Activated B cell treated with CpG ODN at 0.5 μM for 24 hours (primary cell): ENCODE measurements at regions not wholly inside any gene's neighbourhood (a gene's known extent, or its start where the extent isn't known, plus 50 kb on each side); places are given as distances from the start of the nearest gene placed in this dataset.

Experiments used
- ATAC-seq: fragments of 200-7000 bp; cut with Tn5 transposase; one replicate; pipeline ENCODE4 v1.10.0; 2021; ENCODE audit warnings: low read depth, mild to moderate bottlenecking, moderate library complexity
- CTCF ChIA-PET: fragments of 350-600 bp; sonication (Branson Sonifier 250); formaldehyde crosslinking; loops from one replicate; lab custom pipeline; 2021; ENCODE audit warnings: antibody characterized with exemption; lab: Charles Lee
- POLR2A ChIA-PET: fragments of 350-600 bp; sonication (Branson Sonifier 250); formaldehyde crosslinking; loops from one replicate; lab custom pipeline; 2021; ENCODE audit warnings: antibody characterized with exemption; lab: Charles Lee
- DNase-seq: peaks from one replicate; pipeline ENCODE4 v3.0.0; 2022
- H3K27ac Mint-ChIP-seq: one replicate; pipeline ENCODE4 v1.8.0; 2020; ENCODE audit warnings: mixed read lengths
- H3K27me3 Mint-ChIP-seq: one replicate; pipeline ENCODE4 v1.8.0; 2021; ENCODE audit warnings: mixed read lengths
- H3K36me3 Mint-ChIP-seq: one replicate; pipeline ENCODE4 v1.8.0; 2021; ENCODE audit warnings: low read depth, mixed read lengths
- H3K4me1 Mint-ChIP-seq: one replicate; pipeline ENCODE4 v1.8.0; 2021; ENCODE audit warnings: mixed read lengths
- H3K4me3 Mint-ChIP-seq: one replicate; pipeline ENCODE4 v1.8.0; 2020; ENCODE audit warnings: mild to moderate bottlenecking, mixed read lengths
- H3K9me3 Mint-ChIP-seq: one replicate; pipeline ENCODE4 v1.8.0; 2020; ENCODE audit warnings: mixed read lengths
- intact Hi-C: fragments of 100-400 bp; cut with micrococcal nuclease; formaldehyde crosslinking; loops from one replicate; pipeline ENCODE4 v1.15.1; 2024
- TF ChIP-seq, protein P1 (sequence below): fragments of 200-600 bp; IDR thresholded peaks from one replicate; pipeline ENCODE4 v1.8.0; 2022; ENCODE audit warnings: antibody characterized with exemption, mild to moderate bottlenecking

- Mint-ChIP-seq H3K4me1 (no peaks in the 10 kb centered on the region), H3K36me3 (no peaks in the 10 kb centered on the region), H3K27me3 (no peaks in the 10 kb centered on the region), H3K4me3 (no peak overlapping the region), H3K9me3 (peaks cover 2% of the 10 kb centered on the region), H3K27ac (no peak overlapping the region)
- ATAC-seq, result no peak
- ChIA-PET POLR2A (no interaction called here), CTCF (no interaction called here)
- intact Hi-C loops, result no loop called here
- no peak for DNase-seq
- TF ChIP-seq, protein P1, sequence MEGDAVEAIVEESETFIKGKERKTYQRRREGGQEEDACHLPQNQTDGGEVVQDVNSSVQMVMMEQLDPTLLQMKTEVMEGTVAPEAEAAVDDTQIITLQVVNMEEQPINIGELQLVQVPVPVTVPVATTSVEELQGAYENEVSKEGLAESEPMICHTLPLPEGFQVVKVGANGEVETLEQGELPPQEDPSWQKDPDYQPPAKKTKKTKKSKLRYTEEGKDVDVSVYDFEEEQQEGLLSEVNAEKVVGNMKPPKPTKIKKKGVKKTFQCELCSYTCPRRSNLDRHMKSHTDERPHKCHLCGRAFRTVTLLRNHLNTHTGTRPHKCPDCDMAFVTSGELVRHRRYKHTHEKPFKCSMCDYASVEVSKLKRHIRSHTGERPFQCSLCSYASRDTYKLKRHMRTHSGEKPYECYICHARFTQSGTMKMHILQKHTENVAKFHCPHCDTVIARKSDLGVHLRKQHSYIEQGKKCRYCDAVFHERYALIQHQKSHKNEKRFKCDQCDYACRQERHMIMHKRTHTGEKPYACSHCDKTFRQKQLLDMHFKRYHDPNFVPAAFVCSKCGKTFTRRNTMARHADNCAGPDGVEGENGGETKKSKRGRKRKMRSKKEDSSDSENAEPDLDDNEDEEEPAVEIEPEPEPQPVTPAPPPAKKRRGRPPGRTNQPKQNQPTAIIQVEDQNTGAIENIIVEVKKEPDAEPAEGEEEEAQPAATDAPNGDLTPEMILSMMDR, result no peak
These were observed 273.1 kb upstream of the NOVA1 start for GRCh38 chr14:26870722-26871617.

GRCh38 chr14:26872515-26873361 lies 274.9 kb upstream of the NOVA1 start:
- H3K4me3 Mint-ChIP-seq, result no peak overlapping the region
- H3K4me1 Mint-ChIP-seq, result no peaks in the 10 kb centered on the region
- ChIA-PET POLR2A (no interaction called here), CTCF (no interaction called here)
- no peak for DNase-seq
- no peak for ATAC-seq
- no peaks in the 10 kb centered on the region for H3K27me3 Mint-ChIP-seq
- intact Hi-C loops, result no loop called here
- H3K9me3 Mint-ChIP-seq, result peaks cover 2% of the 10 kb centered on the region
- TF ChIP-seq, protein P1, result no peak
- no peaks in the 10 kb centered on the region for H3K36me3 Mint-ChIP-seq
- H3K27ac Mint-ChIP-seq, result no peak overlapping the region

GRCh38 chr14:26873362-26873960 lies 275.6 kb upstream of the NOVA1 start:
- H3K36me3 Mint-ChIP-seq, result no peaks in the 10 kb centered on the region
- CTCF ChIA-PET, result no interaction called here
- DNase-seq (no peak), ATAC-seq (no peak)
- H3K4me1 Mint-ChIP-seq, result no peaks in the 10 kb centered on the region
- POLR2A ChIA-PET, result no interaction called here
- TF ChIP-seq, protein P1, result no peak
- no peak overlapping the region for H3K4me3 Mint-ChIP-seq
- intact Hi-C loops, result no loop called here
- H3K27me3 Mint-ChIP-seq, result no peaks in the 10 kb centered on the region
- peaks cover 2% of the 10 kb centered on the region for H3K9me3 Mint-ChIP-seq
- no peak overlapping the region for H3K27ac Mint-ChIP-seq

DNA sequence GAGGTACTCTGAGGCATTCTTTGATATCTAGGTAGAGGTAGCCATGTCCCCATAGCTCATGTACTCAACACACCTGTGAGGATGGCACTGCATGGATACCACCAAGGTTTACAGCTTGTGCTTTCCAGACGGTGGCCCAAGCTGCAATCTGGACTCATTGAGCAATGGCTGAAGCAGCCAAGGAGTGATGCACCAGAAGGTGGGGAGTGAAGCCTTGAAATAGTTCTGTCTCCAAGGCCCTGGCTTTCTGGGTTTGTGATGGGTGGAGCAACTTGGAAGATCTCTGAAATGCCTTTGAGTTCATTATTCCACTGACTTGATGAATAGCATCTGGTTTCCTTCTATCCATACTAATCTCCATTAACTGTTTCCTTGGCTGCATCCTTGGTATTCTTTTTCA lies 290.0 kb upstream of the NOVA1 start:
- no peaks in the 10 kb centered on the region for H3K4me1 Mint-ChIP-seq
- POLR2A ChIA-PET, result no interaction called here
- H3K27ac Mint-ChIP-seq, result no peak overlapping the region
- H3K4me3 Mint-ChIP-seq, result no peak overlapping the region
- intact Hi-C loops, result no loop called here
- TF ChIP-seq, protein P1, result no peak
- no peaks in the 10 kb centered on the region for H3K36me3 Mint-ChIP-seq
- CTCF ChIA-PET, result no interaction called here
- H3K27me3 Mint-ChIP-seq, result no peaks in the 10 kb centered on the region
- ATAC-seq, result no peak
- no peak for DNase-seq
- peaks cover 10% of the 10 kb centered on the region for H3K9me3 Mint-ChIP-seq

DNA sequence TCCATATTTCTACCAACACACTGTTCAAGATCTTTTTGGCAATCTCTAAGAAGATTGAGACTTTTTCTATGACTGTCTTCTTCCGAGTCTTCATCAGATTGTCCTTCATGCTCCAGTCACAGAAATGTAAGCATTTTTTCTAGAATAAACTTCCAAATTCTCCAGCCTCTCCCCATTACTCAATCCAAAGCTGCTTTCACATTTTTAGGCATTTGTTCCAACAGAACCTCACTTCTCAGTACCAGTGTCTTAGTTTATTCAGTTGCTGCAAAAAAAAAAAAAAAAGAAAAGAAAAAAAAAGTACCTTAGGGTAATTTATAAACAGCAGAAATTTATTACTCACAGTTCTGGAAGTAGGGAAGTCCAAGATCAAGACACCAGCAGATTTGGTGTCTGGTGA lies 290.8 kb upstream of the NOVA1 start:
- Mint-ChIP-seq H3K4me1 (no peaks in the 10 kb centered on the region), H3K27me3 (no peaks in the 10 kb centered on the region), H3K36me3 (no peaks in the 10 kb centered on the region), H3K27ac (no peak overlapping the region), H3K4me3 (no peak overlapping the region), H3K9me3 (peaks cover 7% of the 10 kb centered on the region)
- ChIA-PET POLR2A (no interaction called here), CTCF (no interaction called here)
- intact Hi-C loops, result no loop called here
- DNase-seq (no peak), ATAC-seq (no peak)
- TF ChIP-seq, protein P1, result no peak
